Activated naive CD4-positive, alpha-beta T cell treated with anti-CD3 and anti-CD28 coated beads for 36 hours (primary cell): ENCODE measurements at regions not wholly inside any gene's neighbourhood (a gene's known extent, or its start where the extent isn't known, plus 50 kb on each side); places are given as distances from the start of the nearest gene placed in this dataset.

Experiments
- CTCF ChIA-PET: fragments of 350-600 bp; sonication (Branson Sonifier 250); formaldehyde crosslinking; loops from one replicate; lab custom pipeline; 2021; ENCODE audit warnings: antibody characterized with exemption; lab: Charles Lee
- DNase-seq: peaks from one replicate; pipeline ENCODE4 v3.0.0-alpha.2; 2020
- H3K27ac Mint-ChIP-seq: one replicate; pipeline ENCODE4 v1.8.0; 2021; ENCODE audit warnings: mild to moderate bottlenecking, mixed read lengths
- H3K27me3 Mint-ChIP-seq: one replicate; pipeline ENCODE4 v1.8.0; 2021; ENCODE audit warnings: low read depth, mixed read lengths
- H3K36me3 Mint-ChIP-seq: one replicate; pipeline ENCODE4 v1.8.0; 2021; ENCODE audit warnings: low read depth, mixed read lengths
- H3K4me1 Mint-ChIP-seq: one replicate; pipeline ENCODE4 v1.8.0; 2021; ENCODE audit warnings: low read depth, mixed read lengths
- H3K4me3 Mint-ChIP-seq: one replicate; pipeline ENCODE4 v1.8.0; 2021; ENCODE audit warnings: mild to moderate bottlenecking, moderate library complexity, mixed read lengths
- H3K9me3 Mint-ChIP-seq: one replicate; pipeline ENCODE4 v1.8.0; 2021; ENCODE audit warnings: mixed read lengths
- intact Hi-C: fragments of 100-400 bp; cut with micrococcal nuclease; formaldehyde crosslinking; loops from one replicate; pipeline ENCODE4 v1.15.1; 2023

GRCh38 chr10:47237316-47238260, 62.4 kb upstream of the GDF10 start:
- Mint-ChIP-seq H3K4me3 (no peak overlapping the region), H3K27ac (no peak overlapping the region), H3K4me1 (peaks cover 4% of the 10 kb centered on the region), H3K27me3 (no peaks in the 10 kb centered on the region), H3K9me3 (peaks cover 5% of the 10 kb centered on the region), H3K36me3 (no peaks in the 10 kb centered on the region)
- CTCF ChIA-PET: no interaction called here
- intact Hi-C loops: no loop called here
- DNase-seq: no peak

- no peak overlapping the region for H3K4me3 Mint-ChIP-seq
- H3K9me3 Mint-ChIP-seq: peaks cover 5% of the 10 kb centered on the region
- CTCF ChIA-PET: no interaction called here
- H3K36me3 Mint-ChIP-seq: no peaks in the 10 kb centered on the region
- DNase-seq: no peak
- H3K27me3 Mint-ChIP-seq: no peaks in the 10 kb centered on the region
- intact Hi-C loops: no loop called here
- peaks cover 7% of the 10 kb centered on the region for H3K4me1 Mint-ChIP-seq
- H3K27ac Mint-ChIP-seq: no peak overlapping the region
Observed at GRCh38 chr10:47238331-47239095, 61.5 kb upstream of the GDF10 start.

GRCh38 chr10:47239211-47239610, 60.8 kb upstream of the GDF10 start:
- no peak overlapping the region for H3K27ac Mint-ChIP-seq
- H3K4me1 Mint-ChIP-seq: peaks cover 7% of the 10 kb centered on the region
- intact Hi-C loops: no loop called here
- no peaks in the 10 kb centered on the region for H3K27me3 Mint-ChIP-seq
- no peak overlapping the region for H3K4me3 Mint-ChIP-seq
- DNase-seq: no peak
- CTCF ChIA-PET: no interaction called here
- peaks cover 5% of the 10 kb centered on the region for H3K9me3 Mint-ChIP-seq
- no peaks in the 10 kb centered on the region for H3K36me3 Mint-ChIP-seq

- CTCF ChIA-PET: interaction anchor here (1.0 kb wide), 1 partner anchor 72 kb away, joined by 3 read pairs; no protein-coding TSS in a partner anchor
- DNase-seq: no peak
- Mint-ChIP-seq H3K27ac (no peak overlapping the region), H3K4me3 (no peak overlapping the region), H3K27me3 (no peaks in the 10 kb centered on the region), H3K9me3 (peaks cover 5% of the 10 kb centered on the region), H3K4me1 (peaks cover 7% of the 10 kb centered on the region), H3K36me3 (no peaks in the 10 kb centered on the region)
- intact Hi-C loops: no loop called here
Observed at GRCh38 chr10:47240173-47240572, 59.8 kb upstream of the GDF10 start.

GRCh38 chr10:47241256-47241655, 58.7 kb upstream of the GDF10 start:
- CTCF ChIA-PET: no interaction called here
- H3K27me3 Mint-ChIP-seq: no peaks in the 10 kb centered on the region
- peaks cover 2% of the 10 kb centered on the region for H3K9me3 Mint-ChIP-seq
- no peak for DNase-seq
- intact Hi-C loops: no loop called here
- no peak overlapping the region for H3K27ac Mint-ChIP-seq
- H3K4me1 Mint-ChIP-seq: peaks cover 7% of the 10 kb centered on the region
- H3K4me3 Mint-ChIP-seq: no peak overlapping the region
- no peaks in the 10 kb centered on the region for H3K36me3 Mint-ChIP-seq

- intact Hi-C loops: no loop called here
- Mint-ChIP-seq H3K4me3 (no peak overlapping the region), H3K27ac (no peak overlapping the region), H3K4me1 (peaks cover 7% of the 10 kb centered on the region), H3K9me3 (no peaks in the 10 kb centered on the region), H3K27me3 (no peaks in the 10 kb centered on the region), H3K36me3 (no peaks in the 10 kb centered on the region)
- CTCF ChIA-PET: no interaction called here
- no peak for DNase-seq
Observed at GRCh38 chr10:47241946-47242867, 57.8 kb upstream of the GDF10 start.

GRCh38 chr10:47243356-47243755, 56.6 kb upstream of the GDF10 start:
- CTCF ChIA-PET: no interaction called here
- intact Hi-C loops: no loop called here
- Mint-ChIP-seq H3K4me1 (peaks cover 9% of the 10 kb centered on the region), H3K27ac (no peak overlapping the region), H3K27me3 (no peaks in the 10 kb centered on the region), H3K9me3 (no peaks in the 10 kb centered on the region), H3K4me3 (no peak overlapping the region), H3K36me3 (no peaks in the 10 kb centered on the region)
- no peak for DNase-seq

- no peaks in the 10 kb centered on the region for H3K36me3 Mint-ChIP-seq
- CTCF ChIA-PET: no interaction called here
- H3K4me1 Mint-ChIP-seq: peaks cover 14% of the 10 kb centered on the region
- no peak for DNase-seq
- no peak overlapping the region for H3K4me3 Mint-ChIP-seq
- intact Hi-C loops: no loop called here
- H3K27ac Mint-ChIP-seq: no peak overlapping the region
- H3K27me3 Mint-ChIP-seq: no peaks in the 10 kb centered on the region
- no peaks in the 10 kb centered on the region for H3K9me3 Mint-ChIP-seq
Observed at GRCh38 chr10:47243791-47244190, 56.2 kb upstream of the GDF10 start.

- H3K4me3 Mint-ChIP-seq: no peak overlapping the region
Observed at GRCh38 chr10:47244560-47245500, 55.2 kb upstream of the GDF10 start.

GRCh38 chr10:47245731-47246350, 54.2 kb upstream of the GDF10 start:
- no peak for DNase-seq
- CTCF ChIA-PET: interaction anchor here (0.9 to 1.1 kb wide), 3 partner anchors 9 to 198 kb away, joined by 3 read pairs; no protein-coding TSS in a partner anchor
- intact Hi-C loops: no loop called here

More at GRCh38 chr10:47244560-47245500, 55.2 kb upstream of the GDF10 start:
- no peak for DNase-seq
- intact Hi-C loops: no loop called here
- Mint-ChIP-seq H3K27ac (no peak overlapping the region), H3K9me3 (no peaks in the 10 kb centered on the region), H3K4me1 (peaks cover 15% of the 10 kb centered on the region), H3K36me3 (no peaks in the 10 kb centered on the region), H3K27me3 (no peaks in the 10 kb centered on the region)
- CTCF ChIA-PET: interaction anchor here (1.0 kb wide), 1 partner anchor 197 kb away, joined by 3 read pairs; no protein-coding TSS in a partner anchor

More at GRCh38 chr10:47245731-47246350, 54.2 kb upstream of the GDF10 start:
- H3K36me3 Mint-ChIP-seq: no peaks in the 10 kb centered on the region
- H3K9me3 Mint-ChIP-seq: no peaks in the 10 kb centered on the region
- no peak overlapping the region for H3K4me3 Mint-ChIP-seq
- H3K4me1 Mint-ChIP-seq: peaks cover 15% of the 10 kb centered on the region
- no peaks in the 10 kb centered on the region for H3K27me3 Mint-ChIP-seq
- H3K27ac Mint-ChIP-seq: no peak overlapping the region
